ENCODE measurements at regions not wholly inside any gene's neighbourhood (a gene's known extent, or its start where the extent isn't known, plus 50 kb on each side); places are given as distances from the start of the nearest gene placed in this dataset.

DNA sequence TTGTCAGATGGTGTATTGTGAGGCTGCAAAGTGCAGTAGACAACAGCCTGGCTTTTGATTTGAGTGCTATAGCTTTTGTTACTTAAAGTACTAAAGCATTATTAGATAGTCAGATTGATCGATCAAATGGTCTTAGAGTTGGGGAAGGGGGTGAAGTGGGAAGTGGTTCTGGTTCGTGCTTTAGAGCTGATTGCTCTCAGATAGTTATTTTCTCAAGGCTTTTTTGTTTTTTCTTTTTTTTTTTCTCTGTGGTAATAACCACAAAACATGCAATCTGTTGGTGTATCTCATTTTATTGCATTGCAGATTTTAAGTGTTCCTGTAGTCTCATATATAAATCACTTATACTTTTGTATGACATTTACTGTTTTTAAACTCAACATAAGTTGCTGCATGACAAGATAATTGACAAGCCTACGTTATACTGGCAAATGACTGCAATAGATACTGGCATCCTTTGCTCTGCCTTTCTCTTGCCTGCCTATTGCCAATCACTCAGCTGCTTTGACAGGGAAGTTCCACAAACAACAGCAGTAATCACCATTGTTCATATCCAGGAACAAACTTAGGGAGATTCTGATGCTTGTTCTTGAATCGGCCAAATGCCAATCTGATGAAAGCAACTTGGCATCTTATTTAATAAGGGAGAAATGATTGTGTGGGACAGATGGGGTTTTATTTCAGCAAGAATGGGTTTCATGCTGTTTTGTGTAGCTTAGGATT lies 125.0 kb upstream of the B3GALT2 start:
- no peaks in the 10 kb centered on the region for H3K9me3 Mint-ChIP-seq
- H3K4me3 Mint-ChIP-seq, result no peak overlapping the region
- ATAC-seq (replicated peaks; ENCODE audit: extremely low read depth, poor library complexity, severe bottlenecking) (no peak), DNase-seq (ENCODE audit: low spot score in 2 of 2) (no peak)
- H3K4me1 Mint-ChIP-seq, result peaks cover 16% of the 10 kb centered on the region
- H3K27me3 Mint-ChIP-seq, result no peaks in the 10 kb centered on the region
- H3K27ac Mint-ChIP-seq (ENCODE audit: low read depth), result no peak overlapping the region
- H3K36me3 Mint-ChIP-seq (ENCODE audit: insufficient read depth), result no peaks in the 10 kb centered on the region

DNA sequence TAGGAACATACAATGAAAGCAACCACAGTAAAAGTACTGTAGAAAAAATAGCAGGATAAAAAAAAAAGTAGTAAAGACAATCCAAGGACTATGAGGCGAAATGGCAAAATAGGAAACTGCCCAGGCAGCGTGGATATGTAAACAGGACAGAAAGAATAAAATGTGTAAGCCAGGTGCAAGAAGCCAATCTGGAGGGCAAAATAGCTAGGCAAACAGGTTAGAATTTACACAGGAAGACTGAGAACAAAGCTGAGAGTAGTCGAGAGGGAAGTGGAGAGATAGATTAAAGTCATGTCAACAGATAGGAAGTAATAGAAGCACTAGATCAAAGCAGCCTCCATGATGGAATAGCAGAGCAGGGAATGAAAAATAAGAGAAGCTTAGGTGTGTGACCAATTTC lies 124.2 kb upstream of the B3GALT2 start:
- no peak overlapping the region for H3K27ac Mint-ChIP-seq (ENCODE audit: low read depth)
- no peak for ATAC-seq (replicated peaks; ENCODE audit: extremely low read depth, poor library complexity, severe bottlenecking)

DNA sequence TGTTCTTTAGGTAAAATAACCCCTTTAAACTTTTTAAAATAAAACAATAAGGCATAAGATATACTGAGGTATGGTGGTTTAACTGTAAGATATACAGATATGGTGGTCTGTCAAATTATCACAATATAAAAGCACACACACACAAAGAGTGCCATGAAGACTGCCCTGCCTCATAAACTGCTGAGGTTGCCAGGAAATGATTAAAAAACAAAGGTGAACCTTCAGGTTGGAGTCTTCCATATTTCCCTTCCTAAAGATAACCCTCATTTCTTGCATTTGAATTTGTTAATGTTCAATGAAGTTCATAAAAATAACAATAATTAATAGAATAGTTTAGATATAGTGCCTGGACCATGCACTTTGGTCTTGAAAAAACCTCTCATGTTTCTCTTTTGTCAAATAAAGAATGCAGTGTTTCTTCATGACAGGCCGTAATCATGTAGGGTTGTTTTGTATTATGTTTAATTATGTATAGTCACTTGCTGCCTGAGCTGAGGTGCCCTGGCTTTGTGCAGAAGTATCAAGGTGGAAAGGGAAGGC lies 123.6 kb upstream of the B3GALT2 start:
- no peak overlapping the region for H3K27ac Mint-ChIP-seq (ENCODE audit: low read depth)
- no peak overlapping the region for H3K4me3 Mint-ChIP-seq
- no peak for ATAC-seq (replicated peaks; ENCODE audit: extremely low read depth, poor library complexity, severe bottlenecking)
- H3K4me1 Mint-ChIP-seq, result peaks cover 16% of the 10 kb centered on the region
- no peak for DNase-seq (ENCODE audit: low spot score in 2 of 2)
- H3K27me3 Mint-ChIP-seq, result no peaks in the 10 kb centered on the region
- no peaks in the 10 kb centered on the region for H3K9me3 Mint-ChIP-seq
- no peaks in the 10 kb centered on the region for H3K36me3 Mint-ChIP-seq (ENCODE audit: insufficient read depth)

More for the DNA sequence above, 124.2 kb upstream of the B3GALT2 start:
- no peaks in the 10 kb centered on the region for H3K36me3 Mint-ChIP-seq (ENCODE audit: insufficient read depth)
- H3K4me3 Mint-ChIP-seq, result no peak overlapping the region
- H3K4me1 Mint-ChIP-seq, result peaks cover 16% of the 10 kb centered on the region
- no peak for DNase-seq (ENCODE audit: low spot score in 2 of 2)
- no peaks in the 10 kb centered on the region for H3K27me3 Mint-ChIP-seq
- no peaks in the 10 kb centered on the region for H3K9me3 Mint-ChIP-seq

GRCh38 chr1:193308438-193308837 lies 122.0 kb upstream of the B3GALT2 start:
- DNase-seq (ENCODE audit: low spot score in 2 of 2) (no peak), ATAC-seq (replicated peaks; ENCODE audit: extremely low read depth, poor library complexity, severe bottlenecking) (no peak)
- Mint-ChIP-seq H3K9me3 (no peaks in the 10 kb centered on the region), H3K4me1 (peaks cover 16% of the 10 kb centered on the region), H3K27me3 (no peaks in the 10 kb centered on the region), H3K27ac (ENCODE audit: low read depth) (no peak overlapping the region), H3K4me3 (no peak overlapping the region), H3K36me3 (ENCODE audit: insufficient read depth) (no peaks in the 10 kb centered on the region)

DNA sequence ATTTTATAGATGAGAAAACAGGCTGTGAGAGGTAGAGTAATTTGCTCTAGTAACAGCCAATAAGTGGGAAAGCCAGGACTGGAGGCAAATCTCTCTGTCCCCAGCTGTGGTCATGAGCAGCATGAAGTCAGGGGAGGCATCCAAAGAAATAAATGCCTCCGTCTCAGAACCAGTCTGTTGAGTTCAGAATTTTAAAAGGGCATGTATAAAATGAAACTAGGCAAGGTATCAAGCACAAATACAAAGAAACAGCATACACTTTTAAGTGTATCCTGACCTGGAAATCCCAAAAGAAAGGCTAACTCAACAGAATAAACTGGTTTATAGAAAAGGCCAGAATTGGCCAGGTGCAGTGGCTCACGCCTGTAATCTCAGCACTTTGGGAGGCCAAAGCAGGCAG lies 120.0 kb upstream of the B3GALT2 start:
- Mint-ChIP-seq H3K27me3 (no peaks in the 10 kb centered on the region), H3K4me1 (peaks cover 14% of the 10 kb centered on the region), H3K9me3 (no peaks in the 10 kb centered on the region), H3K27ac (ENCODE audit: low read depth) (no peak overlapping the region), H3K4me3 (no peak overlapping the region), H3K36me3 (ENCODE audit: insufficient read depth) (no peaks in the 10 kb centered on the region)
- DNase-seq (ENCODE audit: low spot score in 2 of 2) (no peak), ATAC-seq (replicated peaks; ENCODE audit: extremely low read depth, poor library complexity, severe bottlenecking) (no peak)
